Left colon (tissue), 2 donors: ENCODE measurements at regions not wholly inside any gene's neighbourhood (a gene's known extent, or its start where the extent isn't known, plus 50 kb on each side); places are given as distances from the start of the nearest gene placed in this dataset.

Experiments
- ATAC-seq: fragments of 200-7000 bp; cut with Tn5 transposase; one replicate; pipeline ENCODE4 v1.9.1; 2020; ENCODE audit warnings: mild to moderate bottlenecking, moderate library complexity
- DNase-seq, 2 donors: peaks; one replicate each; pipeline ENCODE4 v3.0.0-alpha.2; 2020
- intact Hi-C, 2 donors: fragments of 100-400 bp; cut with DNase I in 1 of 2; cut with micrococcal nuclease in 1 of 2; formaldehyde crosslinking; loops; one replicate each; pipeline versions ENCODE4 v1.11.2 to v1.14.0; 2022; cut with DNase I, micrococcal nuclease
- donor health status: DM: no; HTN: no; CAD: no.
- donor health status: DM: yes; HTN: yes; CAD: no.

DNA sequence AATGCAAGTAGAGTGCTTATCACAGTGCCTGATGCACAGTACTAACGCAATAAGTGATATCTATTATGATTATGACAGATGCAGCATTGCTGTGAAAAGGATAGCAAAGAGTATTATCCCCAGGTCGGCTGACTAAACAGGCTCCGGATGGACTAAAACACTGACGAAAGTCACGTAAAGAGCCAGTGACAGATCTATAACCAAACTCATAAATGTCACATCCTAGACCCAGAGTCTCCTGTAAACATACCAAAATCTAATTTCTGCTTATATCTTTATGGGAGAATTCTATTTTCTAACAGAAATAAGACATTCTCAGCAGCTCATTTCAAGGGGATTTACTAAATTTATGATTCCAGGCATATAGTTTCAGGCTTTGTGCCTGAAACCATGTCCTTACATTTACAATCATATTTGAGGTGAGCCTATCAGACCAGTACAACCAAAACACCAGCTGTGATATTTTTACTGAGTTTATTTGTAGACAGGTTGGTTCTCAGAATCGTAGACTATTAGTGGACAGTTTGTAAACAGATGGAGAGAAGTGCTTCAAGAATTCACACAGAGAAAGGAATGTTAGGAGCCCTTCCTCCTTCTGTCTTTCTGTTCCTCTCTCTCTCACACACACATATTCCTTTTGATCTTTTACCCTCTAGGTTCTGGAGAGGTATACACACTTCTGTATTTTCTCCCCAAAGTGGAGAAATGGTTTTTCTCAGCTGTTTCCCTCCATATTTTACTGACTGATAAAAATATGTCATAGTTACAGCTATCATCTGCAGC, 52.4 kb upstream of the WDR26 start:
- DNase-seq = no peak
- intact Hi-C loops = no loop called here
- no peak for ATAC-seq

DNA sequence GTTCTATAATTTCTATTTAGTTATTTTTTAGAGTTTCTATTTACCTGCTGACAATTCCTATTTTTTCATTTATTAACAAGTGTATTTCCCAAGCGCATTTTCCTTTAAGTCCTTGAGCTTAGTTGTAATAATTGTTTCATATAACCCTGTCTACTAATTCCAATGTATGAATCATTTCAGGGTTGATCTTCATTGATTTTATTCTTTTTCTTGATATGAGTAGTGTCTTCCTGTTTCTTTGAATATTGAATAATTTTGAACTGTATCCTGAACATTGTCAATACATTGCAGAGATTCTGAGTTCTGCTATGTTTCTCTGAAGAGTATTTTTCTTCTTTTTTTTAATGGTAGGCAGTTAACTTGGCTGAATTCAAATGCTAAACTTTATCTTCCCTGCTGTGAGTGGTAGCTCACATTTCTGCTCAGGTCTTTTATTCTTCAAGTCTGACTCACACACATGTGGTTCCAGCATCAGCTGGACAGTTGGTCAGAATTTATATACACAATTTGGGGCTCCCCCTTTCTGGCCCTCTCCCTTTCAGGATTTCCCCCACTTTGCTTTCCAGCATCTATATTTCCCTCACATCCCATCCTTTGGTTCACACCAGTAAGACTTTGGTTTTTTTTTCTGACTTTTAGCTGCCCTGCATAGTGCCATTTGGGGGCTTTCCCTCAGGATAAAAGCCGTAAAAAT, 54.4 kb upstream of the WDR26 start:
- ATAC-seq = no peak
- DNase-seq = no peak
- intact Hi-C loops = no loop called here

DNA sequence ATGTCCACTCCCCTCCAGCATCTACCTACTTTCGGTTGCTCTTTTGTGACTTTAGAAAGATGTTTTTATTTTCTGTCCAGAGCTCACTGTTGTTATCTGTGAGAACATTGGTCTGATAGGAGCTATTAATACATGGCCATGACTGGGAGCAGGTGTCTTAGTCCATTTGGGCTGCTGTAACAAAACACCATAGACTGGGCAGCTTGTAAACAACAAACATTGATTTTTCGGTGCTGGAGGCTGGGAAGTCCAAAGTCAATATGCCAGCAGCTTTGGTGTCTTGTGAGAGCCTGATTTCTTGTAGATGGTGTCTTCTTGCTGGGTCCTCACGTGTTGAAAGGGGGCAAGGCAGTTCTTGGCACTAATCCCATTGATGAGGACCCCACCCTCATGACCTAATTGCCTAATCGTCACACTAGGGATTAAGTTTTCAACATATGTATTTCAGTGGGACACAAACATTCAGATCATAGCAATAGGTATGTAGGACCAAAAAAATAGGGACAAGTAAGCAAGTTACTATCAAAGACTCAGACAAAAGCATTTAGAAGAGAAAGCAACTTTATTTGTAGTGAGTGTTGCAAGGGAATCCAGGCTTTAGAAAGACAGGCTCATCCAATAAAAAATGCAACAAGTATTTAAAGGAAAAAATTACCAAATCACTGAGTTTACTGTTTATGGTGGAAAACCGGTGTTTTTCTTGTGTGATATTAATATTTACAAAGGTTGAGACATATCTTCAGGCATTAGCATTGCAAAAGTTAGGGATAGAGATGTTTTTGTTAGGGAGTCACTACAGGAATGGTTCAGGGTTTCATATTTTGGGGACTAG, 55.2 kb upstream of the WDR26 start:
- intact Hi-C loops = no loop called here
- ATAC-seq = no peak
- no peak for DNase-seq

DNA sequence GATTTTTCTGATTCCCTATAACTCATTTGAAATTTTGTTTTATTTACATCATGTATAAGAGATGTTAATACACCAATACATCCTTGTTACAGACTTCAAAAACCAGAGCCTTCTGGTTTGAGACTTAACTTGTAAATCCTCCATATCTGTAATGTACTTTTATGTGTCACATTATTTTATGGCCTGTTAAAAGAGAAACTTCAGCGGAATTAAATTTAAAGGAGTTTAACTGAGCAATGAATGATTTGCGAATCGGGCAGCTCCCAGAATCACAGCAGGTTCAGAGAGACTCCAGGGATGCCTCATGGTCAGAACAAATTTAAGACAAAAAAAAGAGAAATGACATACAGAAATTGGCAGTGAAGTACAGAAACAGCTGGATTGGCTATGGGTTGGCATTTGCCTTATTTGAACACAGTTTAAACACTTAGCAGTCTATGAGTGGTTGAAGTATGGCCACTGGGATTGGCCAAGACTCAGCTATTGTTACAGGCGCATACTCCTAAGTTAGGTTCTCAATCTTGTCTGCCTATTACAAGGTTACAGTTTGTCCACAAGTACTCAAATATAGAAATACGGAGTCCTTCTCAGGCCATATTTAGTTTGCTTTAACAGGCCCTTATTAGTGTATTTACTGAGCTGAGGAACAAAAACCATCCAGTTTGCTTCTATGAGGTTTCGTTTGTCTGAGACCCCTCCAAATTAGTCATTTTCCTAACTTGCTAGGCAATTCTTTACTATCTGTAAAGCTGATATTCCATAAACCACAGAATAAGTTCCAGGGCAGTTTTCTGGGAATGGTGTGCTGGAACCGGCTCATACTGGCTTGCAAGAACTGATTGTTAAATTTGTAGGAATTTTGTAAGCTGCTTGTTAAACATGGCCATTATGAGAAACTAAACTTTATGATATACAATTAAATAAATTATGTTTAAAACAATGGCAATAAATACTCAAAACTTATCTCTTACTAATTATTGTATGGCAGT, 56.2 kb upstream of the WDR26 start:
- ATAC-seq (peak; percentile 48), DNase-seq (no peak)
- intact Hi-C loops = no loop called here

DNA sequence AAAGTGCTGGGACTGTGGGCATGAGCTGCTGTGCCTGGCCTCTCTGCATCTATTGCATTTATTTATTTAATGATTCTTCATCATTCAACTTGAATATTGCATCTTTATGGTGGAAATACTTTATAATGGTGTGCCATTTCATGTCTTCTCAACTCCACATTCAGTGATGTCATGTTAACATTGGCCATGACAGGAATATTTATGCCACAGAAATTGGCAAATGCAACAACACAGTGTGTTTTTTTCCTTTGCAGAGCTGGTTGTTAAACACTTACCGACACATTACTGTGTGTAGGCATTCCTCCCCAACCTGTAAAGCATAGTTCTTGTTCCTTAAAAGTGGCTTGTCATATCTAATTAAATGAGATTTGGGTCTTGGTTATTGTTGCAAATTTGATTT, 57.4 kb upstream of the WDR26 start:
- ATAC-seq (peak; percentile 9), DNase-seq (no peak)
- intact Hi-C loops = no loop called here

DNA sequence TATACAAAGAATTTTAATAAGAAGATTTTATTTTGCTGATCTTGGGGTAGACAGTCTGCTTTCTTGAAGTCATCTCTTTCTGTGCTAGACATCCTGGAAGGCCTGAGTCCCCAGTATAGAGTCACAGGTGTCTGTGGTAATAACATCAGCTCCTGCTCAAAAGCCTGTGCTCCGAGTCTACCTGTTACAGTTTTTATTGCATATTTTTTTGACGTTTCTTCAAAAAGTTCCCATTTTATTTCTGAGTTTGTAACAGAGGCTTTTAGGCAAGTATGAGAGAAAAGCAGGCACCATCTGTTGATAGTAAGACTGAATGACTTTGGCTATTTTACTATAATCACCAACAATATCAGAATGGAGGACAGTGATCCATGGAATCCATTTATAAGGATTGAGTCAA, 58.0 kb upstream of the WDR26 start:
- DNase-seq (no peak), ATAC-seq (no peak)
- intact Hi-C loops = no loop called here

DNA sequence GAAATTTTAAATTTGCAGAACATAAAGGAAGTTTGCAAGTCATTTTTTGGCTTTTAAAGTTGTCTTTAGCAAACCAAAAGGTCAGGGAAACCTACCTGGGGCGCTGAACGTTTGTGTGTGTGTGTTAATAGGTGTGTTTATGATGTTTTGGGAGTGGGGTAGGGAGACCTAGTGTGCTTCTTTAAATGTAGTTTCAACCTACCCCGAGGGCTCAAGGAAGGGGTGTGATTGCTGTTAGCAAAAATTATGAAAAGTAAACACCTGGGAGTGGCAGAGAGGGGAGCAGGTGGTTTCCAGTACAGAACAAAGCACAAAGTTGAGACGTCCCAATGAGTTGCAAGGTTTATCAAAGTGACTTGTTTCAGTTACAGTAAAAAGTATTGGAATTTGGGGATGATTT, 58.7 kb upstream of the WDR26 start:
- DNase-seq = no peak
- ATAC-seq = peak; percentile 80
- intact Hi-C loops = no loop called here

DNA sequence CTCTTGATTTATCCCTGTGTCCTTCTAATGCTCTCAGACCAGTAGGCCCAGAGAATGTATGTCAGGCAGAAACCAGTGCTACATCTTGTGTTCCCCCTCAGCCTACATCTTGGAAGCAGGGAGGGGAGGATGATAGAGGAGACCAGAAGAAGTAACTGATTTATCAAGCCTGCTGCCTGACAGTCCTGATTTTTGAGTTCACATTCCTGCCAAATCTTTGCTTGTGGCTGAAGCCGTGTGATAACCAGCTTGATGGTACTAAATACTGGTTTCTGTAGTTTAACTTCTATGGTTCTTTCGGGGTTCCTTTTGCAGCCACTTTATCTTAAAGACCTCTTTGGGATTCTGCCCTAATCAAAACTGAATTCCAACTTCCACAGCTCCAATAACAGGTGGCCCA, 59.7 kb upstream of the WDR26 start:
- DNase-seq (no peak), ATAC-seq (no peak)
- intact Hi-C loops = no loop called here

DNA sequence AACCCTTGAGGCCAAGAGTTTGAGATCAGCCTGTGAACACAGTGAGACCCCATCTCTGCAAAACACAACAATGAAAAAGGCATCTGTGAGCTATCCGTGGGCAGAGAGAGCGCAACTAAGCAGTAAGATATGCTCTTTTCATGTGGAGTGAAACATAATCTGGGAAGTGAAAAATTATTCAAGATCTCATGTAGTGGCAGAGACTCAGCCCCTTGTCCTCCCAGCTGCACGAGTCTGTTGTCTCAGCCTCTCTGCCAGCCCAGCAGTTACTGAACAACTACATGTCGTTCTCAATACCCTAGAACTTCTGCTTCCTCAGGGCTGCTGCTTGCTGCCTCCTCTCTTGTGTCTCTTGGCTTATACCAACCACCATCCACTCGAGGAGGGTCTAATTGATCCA, 61.3 kb upstream of the WDR26 start:
- intact Hi-C loops = no loop called here

DNA sequence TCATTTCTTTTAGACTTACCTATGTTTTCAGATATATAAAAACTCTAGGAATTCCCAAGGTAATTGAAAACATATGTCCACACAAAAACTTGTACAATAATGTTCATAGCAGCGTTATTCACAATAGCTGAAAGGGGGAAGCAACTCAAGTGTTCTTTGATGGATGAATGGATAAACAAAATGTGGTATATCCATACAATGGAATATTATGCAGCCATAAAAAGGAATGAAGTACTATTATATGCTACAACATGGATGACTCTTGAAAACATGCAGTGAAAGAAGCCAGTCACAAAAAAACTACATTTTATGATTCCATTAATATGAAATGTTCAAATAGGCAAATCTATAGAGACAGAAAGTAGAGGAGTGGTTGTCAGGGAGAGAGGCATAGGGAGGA, 62.2 kb upstream of the WDR26 start:
- intact Hi-C loops = no loop called here
- no peak for DNase-seq
- no peak for ATAC-seq

More for the DNA sequence above, 61.3 kb upstream of the WDR26 start:
- no peak for DNase-seq
- no peak for ATAC-seq

DNA sequence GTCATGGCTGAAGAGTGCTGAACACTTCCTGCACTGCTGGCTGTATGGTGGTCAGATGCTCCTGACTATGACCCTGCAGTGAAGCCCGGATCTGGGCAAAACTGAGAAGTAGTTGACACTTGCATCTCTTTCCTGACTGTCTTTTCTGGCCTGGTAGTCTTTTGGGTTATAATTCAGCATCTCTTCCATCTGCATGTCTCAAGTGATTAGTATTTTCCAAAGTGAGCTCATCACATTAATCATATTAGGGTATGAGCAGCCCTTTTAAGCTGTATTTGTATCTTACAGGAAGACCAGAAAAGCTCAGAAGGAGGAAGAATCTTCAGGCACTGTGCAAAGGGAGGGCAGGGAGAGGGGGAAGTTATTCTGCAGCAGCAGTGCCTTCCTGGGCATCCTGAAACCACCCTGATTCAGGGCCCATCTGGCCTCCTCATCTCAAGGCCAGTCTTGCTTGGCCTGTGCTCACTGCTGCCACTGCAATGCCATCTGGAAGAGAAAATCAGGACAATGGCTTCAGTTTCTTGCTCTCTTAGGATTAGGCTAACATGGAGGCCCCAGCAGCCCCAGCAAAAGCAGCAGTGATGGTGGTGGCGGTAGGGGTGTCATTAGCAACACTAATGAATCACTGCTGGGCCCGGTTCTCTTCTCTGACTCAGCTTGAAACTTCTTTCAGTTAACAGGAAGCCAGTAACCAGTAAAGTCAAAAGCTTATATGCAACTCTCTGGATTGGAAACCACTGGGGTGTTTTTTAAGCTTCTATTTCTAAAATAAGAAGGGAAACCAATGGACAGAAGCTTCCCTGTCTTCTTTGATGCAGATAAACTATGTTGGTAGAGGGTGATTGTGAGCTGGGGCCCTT, 63.3 kb upstream of the WDR26 start:
- intact Hi-C loops = no loop called here
- DNase-seq = no peak
- ATAC-seq = peak; percentile 15

DNA sequence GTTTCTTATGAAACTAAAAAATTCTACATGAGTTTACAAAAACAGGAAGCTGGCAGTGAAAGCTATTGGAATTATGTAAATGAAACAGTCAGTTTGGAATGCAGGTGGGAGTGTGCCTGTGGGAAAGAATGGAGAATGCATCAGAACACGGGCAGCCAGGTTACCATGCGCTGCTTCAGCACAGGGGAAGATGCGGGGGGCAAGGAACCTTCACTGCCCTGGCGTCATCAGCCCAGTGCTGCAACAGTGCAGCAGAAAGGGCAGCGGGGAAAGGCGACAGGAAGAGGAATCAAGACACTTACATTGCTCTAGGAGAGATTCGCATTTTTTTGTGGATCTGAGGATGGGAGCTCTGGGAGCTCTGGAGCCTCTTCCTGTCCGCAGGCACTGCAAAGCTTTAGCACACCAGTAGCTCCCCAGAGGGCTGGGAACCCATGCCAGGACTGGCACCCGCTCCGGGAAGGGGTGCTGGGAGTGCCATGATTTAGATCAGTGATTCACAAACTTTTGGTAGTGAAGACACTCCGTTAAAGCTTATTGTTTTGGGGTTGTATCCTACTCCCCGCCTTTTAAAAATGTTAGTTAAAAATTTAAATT, 64.1 kb upstream of the WDR26 start:
- ATAC-seq (peak; percentile 19), DNase-seq (no peak)
- intact Hi-C loops = no loop called here

DNA sequence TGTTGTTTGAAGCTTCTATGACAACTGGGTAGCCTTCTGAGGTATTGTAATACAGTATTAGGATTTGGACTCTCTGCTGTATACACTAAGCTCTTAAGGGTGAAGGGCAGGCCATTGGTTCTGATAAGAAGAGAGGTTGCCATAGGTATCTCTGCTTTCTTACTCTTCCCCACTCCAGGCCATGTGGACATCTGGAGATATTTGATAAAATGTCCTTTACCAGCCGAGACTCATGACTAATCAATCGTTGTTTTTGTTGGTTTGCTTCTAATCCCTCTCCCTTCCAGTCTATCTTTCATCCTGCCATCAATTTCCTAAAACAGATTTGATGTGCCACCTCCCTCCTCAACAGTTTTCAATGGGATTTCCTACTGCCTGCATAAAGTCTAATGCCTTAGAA, 64.6 kb upstream of the WDR26 start:
- intact Hi-C loops = no loop called here
- DNase-seq (no peak), ATAC-seq (no peak)

DNA sequence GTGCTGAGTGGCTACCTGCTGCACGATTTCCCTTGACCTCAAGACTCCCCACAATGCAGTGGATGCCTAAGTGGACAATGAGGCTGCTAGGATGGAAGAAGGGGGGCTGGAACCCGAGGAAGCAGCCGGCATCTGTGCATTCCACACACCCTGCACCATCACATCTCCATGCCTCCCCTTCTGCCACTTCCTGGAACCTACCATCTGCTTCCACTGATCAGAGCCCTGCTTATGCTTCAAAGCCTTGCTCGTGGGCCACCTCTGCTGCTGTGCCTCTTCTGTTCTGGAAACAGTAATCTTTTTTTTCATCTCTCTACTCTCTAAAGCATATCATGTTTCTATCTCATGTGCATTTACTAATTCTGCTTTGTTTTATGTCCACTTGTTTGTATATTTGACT, 66.2 kb upstream of the WDR26 start:
- intact Hi-C loops = no loop called here
- ATAC-seq (no peak), DNase-seq (no peak)

DNA sequence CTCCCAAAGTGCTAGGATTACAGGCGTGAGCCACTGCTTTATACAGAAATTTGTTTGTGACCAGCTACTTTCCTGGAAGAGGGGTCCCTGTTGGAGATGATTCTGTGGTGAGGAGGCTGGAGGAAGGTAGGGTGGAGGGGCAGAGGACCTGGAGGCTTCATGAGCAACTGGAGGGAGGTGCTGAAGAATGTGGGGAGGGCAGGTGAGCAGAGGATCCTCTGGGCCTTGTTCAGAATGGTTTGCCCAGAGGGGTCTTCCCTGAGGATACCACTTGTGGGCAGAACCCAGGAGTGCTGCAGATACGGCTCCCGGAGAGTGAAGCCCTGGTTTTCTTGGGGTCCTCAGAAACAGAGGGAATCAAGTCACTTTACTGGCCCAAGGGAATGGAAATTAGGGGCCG, 67.2 kb upstream of the WDR26 start:
- no peak for ATAC-seq
- intact Hi-C loops = no loop called here
- DNase-seq = no peak

DNA sequence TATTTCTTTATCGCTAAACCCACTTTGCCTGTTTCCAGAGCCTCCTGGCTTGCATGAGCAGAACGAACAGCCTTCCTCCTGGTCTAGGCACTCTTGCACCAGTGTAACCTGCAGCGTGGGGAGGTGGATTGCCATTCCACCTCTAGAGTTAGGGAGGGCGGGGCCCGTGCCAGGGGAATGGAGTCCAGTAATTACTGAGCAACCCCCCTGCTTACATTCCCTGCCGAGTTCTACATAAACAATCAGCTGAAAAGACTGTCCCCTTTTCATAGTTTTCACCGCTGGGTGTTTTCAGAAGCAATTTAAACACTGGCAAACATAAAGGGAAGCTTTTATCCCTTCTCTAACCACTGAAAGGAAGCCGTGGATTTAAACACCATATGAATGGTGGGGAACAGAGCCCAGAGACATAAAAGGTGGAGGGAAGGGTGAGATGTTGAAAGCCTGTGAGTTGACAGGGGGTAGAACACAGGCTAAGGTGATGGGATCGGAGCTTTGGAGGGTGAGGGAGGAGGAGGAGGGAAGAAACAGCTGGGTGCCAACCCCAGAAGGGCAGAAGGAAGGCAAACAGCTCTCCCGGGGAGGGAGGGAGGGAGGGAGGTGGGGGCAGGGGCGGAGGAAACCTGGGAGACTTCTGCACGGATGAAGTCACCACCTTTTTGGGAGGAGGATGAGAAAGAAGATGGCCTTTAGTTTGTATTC, 68.0 kb upstream of the WDR26 start:
- intact Hi-C loops = no loop called here
- ATAC-seq = peak; percentile 35

More for the DNA sequence above, 68.0 kb upstream of the WDR26 start:
- peak; percentile 57 to 78 for DNase-seq
